Gastrocnemius medialis (tissue), 4 donors: ENCODE measurements at regions not wholly inside any gene's neighbourhood (a gene's known extent, or its start where the extent isn't known, plus 50 kb on each side); places are given as distances from the start of the nearest gene placed in this dataset.
"Not testable (repeated sequence)": the region's sequence is repeated elsewhere in the genome, so short reads cannot be mapped to it uniquely, and the experiment has no call there.

Experiments used
- CTCF ChIP-seq, 5 experiments: fragments of 450-650 bp in 3 of 5; fragments of 200-600 bp in 2 of 5; sonication (generic) in 2 of 5; IDR thresholded peaks in 4 of 5; conservative IDR thresholded peaks in 1 of 5; 1 replicate in 4 of 5; 2 replicates in 1 of 5; pipeline ENCODE4 v1.5.1; 2016 to 2019; ENCODE audit warnings: antibody characterized with exemption in 5 of 5, mild to moderate bottlenecking in 3 of 5, moderate library complexity in 3 of 5
- POLR2A ChIP-seq, 2 donors: fragments of 450-650 bp; IDR thresholded peaks; one replicate each; pipeline ENCODE4 v1.6.1; 2017; ENCODE audit warnings: antibody characterized with exemption in 2 of 2, mild to moderate bottlenecking in 2 of 2, moderate library complexity in 2 of 2

DNA sequence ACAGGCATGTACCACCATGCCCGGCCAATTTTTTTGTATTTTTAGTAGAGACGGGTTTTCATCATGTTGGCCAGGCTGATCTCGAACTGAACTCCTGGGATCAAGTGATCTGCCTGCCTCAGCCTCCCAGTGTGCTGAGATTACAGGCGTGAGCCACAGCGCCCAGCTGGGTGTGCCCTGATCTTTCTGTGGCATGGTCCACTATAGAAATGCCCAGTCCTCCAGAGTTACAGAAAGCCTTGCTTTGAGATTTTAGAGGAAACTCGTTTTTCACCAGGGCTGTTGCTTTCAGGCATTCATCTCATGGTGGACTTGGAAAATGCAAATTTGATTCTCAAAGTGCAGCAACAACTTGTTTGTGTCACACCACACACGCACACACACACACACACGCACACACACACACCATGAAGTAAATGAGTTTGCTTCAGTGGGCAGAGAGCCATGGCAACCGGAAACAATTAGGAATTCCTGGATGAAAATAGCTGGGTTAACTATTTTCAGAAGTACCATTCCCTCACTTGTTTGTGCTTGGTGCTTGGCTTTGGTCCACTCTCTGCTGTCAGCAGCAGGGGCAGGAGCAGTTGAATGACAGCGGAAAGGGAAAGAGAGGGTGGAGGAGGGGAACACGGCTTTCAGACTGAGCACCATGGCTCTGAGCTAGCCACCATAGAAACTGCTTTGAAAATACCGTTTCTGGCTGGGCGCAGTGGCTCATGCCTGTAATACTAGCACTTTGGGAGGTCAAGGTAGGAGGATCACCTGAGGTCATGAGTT, 160.1 kb upstream of the NBPF12 start:
- not testable (repeated sequence) for TF ChIP-seq CTCF (IDR thresholded peaks at IDR 0.05 in 4 of 5, conservative IDR thresholded peaks at IDR 0.05 in 1 of 5); POLR2A (IDR thresholded peaks at IDR 0.05)
